ENCODE measurements at regions not wholly inside any gene's neighbourhood (a gene's known extent, or its start where the extent isn't known, plus 50 kb on each side); places are given as distances from the start of the nearest gene placed in this dataset.
A peak's percentile ranks its signal among the peaks of the same experiment; 100 is the strongest.
"Not testable (repeated sequence)": the region's sequence is repeated elsewhere in the genome, so short reads cannot be mapped to it uniquely, and the experiment has no call there.

DNA sequence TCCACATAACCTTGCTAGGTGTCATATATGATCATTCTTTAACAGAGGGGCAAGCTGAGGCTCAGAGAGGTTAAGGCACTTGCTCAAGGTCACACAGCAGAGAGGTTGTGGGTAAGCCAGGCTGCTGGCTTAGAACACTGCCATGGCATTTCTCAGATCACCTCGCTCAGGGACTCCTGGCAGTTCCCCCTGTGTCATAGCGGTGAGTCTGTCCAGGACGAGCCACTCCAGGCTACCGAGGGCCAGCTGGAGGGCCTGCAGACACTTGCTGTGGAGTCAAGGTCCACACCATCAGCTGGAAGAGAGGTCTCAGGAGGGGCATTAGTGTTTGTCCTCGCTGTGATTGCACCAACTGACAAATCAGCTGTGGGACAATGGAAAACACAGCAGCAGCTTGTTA, 794.7 kb downstream of the SPATA31A7 start:
- DNase-seq; H3K9me3 Mint-ChIP-seq; H3K4me1 Mint-ChIP-seq; H3K36me3 Mint-ChIP-seq; H3K4me1 ChIP-seq (ENCODE audit: control insufficient read depth in 2 of 2, insufficient read depth in 2 of 2, low read length in 2 of 2); H3K27ac ChIP-seq (ENCODE audit: low read depth, low read length); CTCF ChIA-PET; H3K36me3 ChIP-seq (ENCODE audit: control insufficient read depth in 2 of 3, insufficient read depth in 3 of 3, low read length in 3 of 3); H3K9me3 ChIP-seq (ENCODE audit: control insufficient read depth in 2 of 3, low read length in 3 of 3); POLR2A ChIA-PET; H3K4me3 Mint-ChIP-seq; H3K27me3 ChIP-seq (ENCODE audit: control insufficient read depth in 2 of 2, insufficient read depth in 2 of 2, low read length in 2 of 2); H3K4me3 ChIP-seq (ENCODE audit: low read length); intact Hi-C loops (cut with micrococcal nuclease); H3K27ac Mint-ChIP-seq; ATAC-seq; H3K27me3 Mint-ChIP-seq: not testable (repeated sequence)

DNA sequence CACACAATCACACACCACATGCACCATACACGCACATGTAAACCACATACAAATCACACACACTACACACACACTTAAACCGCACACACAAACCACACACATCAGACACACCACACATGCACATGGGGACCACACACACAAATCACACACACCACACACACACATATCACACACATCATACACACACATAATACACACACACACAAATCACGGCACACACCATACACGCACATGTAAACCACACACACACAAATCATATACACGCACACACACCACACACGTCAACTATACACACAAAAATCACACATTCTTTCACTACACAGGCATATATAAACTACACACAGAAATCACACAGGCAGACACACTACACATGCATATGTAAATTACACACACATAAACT, 802.3 kb downstream of the SPATA31A7 start:
- H3K4me3 ChIP-seq (ENCODE audit: low read length); DNase-seq; H3K27me3 ChIP-seq (ENCODE audit: control insufficient read depth in 2 of 2, insufficient read depth in 2 of 2, low read length in 2 of 2); H3K4me1 ChIP-seq (ENCODE audit: control insufficient read depth in 2 of 2, insufficient read depth in 2 of 2, low read length in 2 of 2); CTCF ChIA-PET; H3K27me3 Mint-ChIP-seq; H3K9me3 ChIP-seq (ENCODE audit: control insufficient read depth in 2 of 3, low read length in 3 of 3); H3K36me3 Mint-ChIP-seq; H3K4me1 Mint-ChIP-seq; POLR2A ChIA-PET; H3K27ac ChIP-seq (ENCODE audit: low read depth, low read length); ATAC-seq; H3K36me3 ChIP-seq (ENCODE audit: control insufficient read depth in 2 of 3, insufficient read depth in 3 of 3, low read length in 3 of 3); H3K4me3 Mint-ChIP-seq; intact Hi-C loops (cut with micrococcal nuclease): not testable (repeated sequence)
- Mint-ChIP-seq H3K9me3 (peaks cover 0 to 14% (median 5%) of the 10 kb centered on the region in 11 donors), H3K27ac (peak overlapping the region in 1 of 9 donors; percentile 28)

DNA sequence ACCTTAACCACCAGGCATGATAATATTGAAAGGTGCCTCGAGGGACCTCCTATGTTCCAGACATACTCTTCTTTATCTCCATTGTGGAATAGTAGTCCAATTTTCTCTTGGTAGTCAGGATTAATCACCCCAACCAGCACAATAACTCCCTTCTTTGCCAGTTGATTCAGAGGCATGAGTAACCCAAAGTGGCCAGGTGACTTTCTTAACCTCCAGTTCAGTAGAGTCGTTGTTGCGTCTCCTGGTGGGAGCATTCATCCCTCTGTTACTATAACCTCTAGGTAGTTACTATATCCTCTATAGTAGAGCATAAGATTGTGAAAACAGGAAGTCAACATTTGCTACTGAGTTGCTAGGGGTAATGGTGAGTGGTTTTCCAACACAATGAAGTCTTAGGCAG, 842.6 kb downstream of the SPATA31A7 start:
- H3K9me3 ChIP-seq (ENCODE audit: control insufficient read depth in 2 of 3, low read length in 3 of 3); ATAC-seq; H3K27ac Mint-ChIP-seq; H3K27me3 ChIP-seq (ENCODE audit: control insufficient read depth in 2 of 2, insufficient read depth in 2 of 2, low read length in 2 of 2); H3K27me3 Mint-ChIP-seq; intact Hi-C loops (cut with micrococcal nuclease); H3K36me3 ChIP-seq (ENCODE audit: control insufficient read depth in 2 of 3, insufficient read depth in 3 of 3, low read length in 3 of 3); DNase-seq; H3K9me3 Mint-ChIP-seq; H3K4me3 ChIP-seq (ENCODE audit: low read length); H3K36me3 Mint-ChIP-seq; H3K4me1 Mint-ChIP-seq; H3K27ac ChIP-seq (ENCODE audit: low read depth, low read length); H3K4me3 Mint-ChIP-seq; H3K4me1 ChIP-seq (ENCODE audit: control insufficient read depth in 2 of 2, insufficient read depth in 2 of 2, low read length in 2 of 2); POLR2A ChIA-PET; CTCF ChIA-PET: not testable (repeated sequence)

DNA sequence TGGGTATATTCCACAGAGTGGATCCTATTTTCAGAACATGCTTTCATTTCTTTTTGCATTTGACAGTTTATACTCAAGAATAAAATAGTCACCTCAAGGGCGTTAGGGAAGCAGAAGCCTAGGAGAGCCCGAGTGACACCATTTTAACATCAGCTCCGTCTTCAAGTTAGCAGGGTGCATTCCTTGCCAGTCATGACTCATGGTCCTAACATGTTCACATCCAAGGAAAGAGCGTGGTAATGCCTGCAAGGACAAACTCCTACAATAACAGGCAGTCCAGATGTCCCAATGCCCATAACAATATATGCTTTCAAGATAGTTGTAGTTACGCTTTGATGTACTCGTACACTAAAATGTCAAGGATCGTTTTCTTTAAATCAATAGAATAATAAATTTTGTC, 848.4 kb downstream of the SPATA31A7 start:
- ATAC-seq; DNase-seq; H3K27ac Mint-ChIP-seq; CTCF ChIA-PET; H3K36me3 ChIP-seq (ENCODE audit: control insufficient read depth in 2 of 3, insufficient read depth in 3 of 3, low read length in 3 of 3); H3K27ac ChIP-seq (ENCODE audit: low read depth, low read length); H3K27me3 ChIP-seq (ENCODE audit: control insufficient read depth in 2 of 2, insufficient read depth in 2 of 2, low read length in 2 of 2); POLR2A ChIA-PET; H3K9me3 Mint-ChIP-seq; H3K4me1 ChIP-seq (ENCODE audit: control insufficient read depth in 2 of 2, insufficient read depth in 2 of 2, low read length in 2 of 2); H3K4me3 Mint-ChIP-seq; H3K27me3 Mint-ChIP-seq; H3K4me1 Mint-ChIP-seq; intact Hi-C loops (cut with micrococcal nuclease); H3K9me3 ChIP-seq (ENCODE audit: control insufficient read depth in 2 of 3, low read length in 3 of 3); H3K36me3 Mint-ChIP-seq; H3K4me3 ChIP-seq (ENCODE audit: low read length): not testable (repeated sequence)

DNA sequence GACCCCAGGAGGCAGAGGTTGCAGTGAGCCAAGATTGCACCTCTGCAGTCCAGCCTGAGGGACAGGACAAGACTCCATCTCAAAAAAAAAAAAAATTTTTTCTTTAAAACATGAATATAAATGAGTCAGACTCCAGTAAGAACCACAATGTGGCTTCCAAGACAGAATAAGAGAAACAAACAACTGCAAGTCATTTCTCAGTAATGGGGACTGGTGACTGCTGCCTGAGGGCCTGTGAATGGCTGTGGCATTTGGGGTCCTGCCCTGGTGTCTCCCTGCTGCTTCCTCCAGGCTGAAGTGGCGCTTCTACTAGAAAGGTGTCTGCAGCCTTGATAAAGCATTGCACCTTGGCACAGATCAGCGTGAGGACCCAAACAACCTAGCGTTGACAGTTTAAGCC, 868.3 kb downstream of the SPATA31A7 start:
- CTCF ChIA-PET; ATAC-seq; POLR2A ChIA-PET; H3K9me3 Mint-ChIP-seq; H3K27ac ChIP-seq (ENCODE audit: low read depth, low read length); H3K4me3 Mint-ChIP-seq; H3K27ac Mint-ChIP-seq; H3K27me3 ChIP-seq (ENCODE audit: control insufficient read depth in 2 of 2, insufficient read depth in 2 of 2, low read length in 2 of 2); H3K36me3 Mint-ChIP-seq; H3K4me1 Mint-ChIP-seq; H3K9me3 ChIP-seq (ENCODE audit: control insufficient read depth in 2 of 3, low read length in 3 of 3); H3K4me3 ChIP-seq (ENCODE audit: low read length); H3K27me3 Mint-ChIP-seq; intact Hi-C loops (cut with micrococcal nuclease); DNase-seq; H3K4me1 ChIP-seq (ENCODE audit: control insufficient read depth in 2 of 2, insufficient read depth in 2 of 2, low read length in 2 of 2); H3K36me3 ChIP-seq (ENCODE audit: control insufficient read depth in 2 of 3, insufficient read depth in 3 of 3, low read length in 3 of 3): not testable (repeated sequence)

DNA sequence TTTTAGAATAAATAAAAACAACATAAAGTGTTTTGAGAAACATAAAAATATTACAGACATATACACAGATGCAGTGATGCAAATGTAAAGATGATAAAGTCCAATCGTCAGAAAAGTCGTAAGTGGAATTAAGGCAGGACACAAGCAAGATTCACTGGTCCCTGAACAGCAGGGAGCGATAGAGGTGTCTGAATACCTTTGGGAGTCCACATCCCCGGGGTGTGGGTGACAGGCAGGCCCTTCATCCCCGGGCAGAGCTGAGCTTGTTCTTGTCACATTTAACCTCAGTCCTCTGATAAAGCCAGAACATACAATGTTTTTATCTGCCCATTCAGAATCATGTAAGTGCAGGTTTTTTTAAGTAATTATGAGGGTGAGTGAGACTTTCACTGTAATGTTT, 881.2 kb downstream of the SPATA31A7 start:
- H3K4me3 Mint-ChIP-seq; H3K4me1 ChIP-seq (ENCODE audit: control insufficient read depth in 2 of 2, insufficient read depth in 2 of 2, low read length in 2 of 2); ATAC-seq; H3K4me3 ChIP-seq (ENCODE audit: low read length); H3K27me3 Mint-ChIP-seq; H3K36me3 Mint-ChIP-seq; DNase-seq; H3K36me3 ChIP-seq (ENCODE audit: control insufficient read depth in 2 of 3, insufficient read depth in 3 of 3, low read length in 3 of 3); H3K9me3 ChIP-seq (ENCODE audit: control insufficient read depth in 2 of 3, low read length in 3 of 3); H3K27ac ChIP-seq (ENCODE audit: low read depth, low read length); CTCF ChIA-PET; intact Hi-C loops (cut with micrococcal nuclease); POLR2A ChIA-PET; H3K4me1 Mint-ChIP-seq; H3K27ac Mint-ChIP-seq; H3K27me3 ChIP-seq (ENCODE audit: control insufficient read depth in 2 of 2, insufficient read depth in 2 of 2, low read length in 2 of 2); H3K9me3 Mint-ChIP-seq: not testable (repeated sequence)

DNA sequence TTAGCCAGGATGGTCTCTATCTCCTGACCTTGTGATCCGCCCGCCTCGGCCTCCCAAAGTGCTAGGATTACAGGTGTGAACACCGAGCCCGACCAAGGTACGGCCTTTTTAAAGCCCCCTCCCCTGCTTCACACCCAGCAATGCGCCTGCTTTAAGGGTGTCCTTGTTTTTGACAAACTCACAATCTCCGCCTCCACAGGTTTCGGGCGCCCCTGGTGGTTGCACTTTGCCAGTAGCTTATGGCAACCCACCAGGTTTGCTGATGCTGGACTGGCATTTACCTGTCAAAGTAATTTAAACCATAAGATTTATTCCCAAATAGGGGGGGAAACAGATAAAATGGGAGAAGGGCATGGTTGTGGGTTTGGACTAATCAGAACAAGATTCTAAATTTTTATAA, 883.6 kb downstream of the SPATA31A7 start:
- ATAC-seq; H3K36me3 ChIP-seq (ENCODE audit: control insufficient read depth in 2 of 3, insufficient read depth in 3 of 3, low read length in 3 of 3); POLR2A ChIA-PET; H3K4me3 Mint-ChIP-seq; H3K9me3 ChIP-seq (ENCODE audit: control insufficient read depth in 2 of 3, low read length in 3 of 3); H3K27me3 ChIP-seq (ENCODE audit: control insufficient read depth in 2 of 2, insufficient read depth in 2 of 2, low read length in 2 of 2); DNase-seq; H3K27me3 Mint-ChIP-seq; intact Hi-C loops (cut with micrococcal nuclease); H3K4me1 ChIP-seq (ENCODE audit: control insufficient read depth in 2 of 2, insufficient read depth in 2 of 2, low read length in 2 of 2); H3K9me3 Mint-ChIP-seq; H3K27ac Mint-ChIP-seq; CTCF ChIA-PET; H3K36me3 Mint-ChIP-seq; H3K4me1 Mint-ChIP-seq; H3K4me3 ChIP-seq (ENCODE audit: low read length); H3K27ac ChIP-seq (ENCODE audit: low read depth, low read length): not testable (repeated sequence)

Data from naive thymus-derived CD4-positive, alpha-beta T cell (primary cell).